DND-41 (cell line): ENCODE measurements at regions not wholly inside any gene's neighbourhood (a gene's known extent, or its start where the extent isn't known, plus 50 kb on each side); places are given as distances from the start of the nearest gene placed in this dataset.

Experiments
- CTCF ChIP-seq: IDR thresholded peaks from 2 replicates; pipeline ENCODE4 v1.5.1; 2012; ENCODE audit warnings: borderline replicate concordance, low read length, moderate library complexity, mild to moderate bottlenecking; ENCODE audit not compliant: poor library complexity, severe bottlenecking; ENCODE audit errors: extremely low read depth
- EZH2 ChIP-seq: IDR thresholded peaks from 3 replicates; pipeline ENCODE4 v1.6.1; 2012; ENCODE audit warnings: borderline replicate concordance, low read depth, mild to moderate bottlenecking, moderate library complexity, low read length, inconsistent platforms; ENCODE audit not compliant: severe bottlenecking

GRCh38 chr12:62003701-62004100 is 256.5 kb upstream of the USP15 start:
- TF ChIP-seq CTCF (no peak), EZH2 (no peak)
